IPS-NIHi7 (cell line): ENCODE measurements at regions not wholly inside any gene's neighbourhood (a gene's known extent, or its start where the extent isn't known, plus 50 kb on each side); places are given as distances from the start of the nearest gene placed in this dataset.

Experiments used
- DNase-seq: peaks from one replicate; pipeline ENCODE4 v3.0.0; 2012; ENCODE audit warnings: mixed read lengths; ENCODE audit errors: extremely low spot score

DNA sequence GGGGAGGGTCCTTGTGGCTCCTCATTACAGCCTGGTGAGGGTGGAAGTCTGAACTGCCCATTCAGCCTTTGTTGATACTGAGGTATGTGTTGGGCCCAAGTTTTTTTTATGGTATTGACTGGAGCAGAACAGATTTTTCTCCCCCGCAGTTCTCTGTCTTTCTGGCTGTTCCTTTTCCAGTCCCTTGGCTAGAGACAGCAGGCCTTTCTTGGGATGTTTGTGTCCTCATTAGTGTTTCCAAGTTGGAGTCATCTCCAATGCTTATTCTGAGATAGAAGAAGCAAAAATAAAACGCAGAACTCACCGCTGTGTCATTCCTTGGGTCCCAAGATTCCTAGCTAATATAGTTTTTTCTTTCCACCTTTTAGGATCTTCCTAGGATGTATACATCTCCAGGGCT lies 193.3 kb downstream of the RAMP3 start:
- no peak for DNase-seq

DNA sequence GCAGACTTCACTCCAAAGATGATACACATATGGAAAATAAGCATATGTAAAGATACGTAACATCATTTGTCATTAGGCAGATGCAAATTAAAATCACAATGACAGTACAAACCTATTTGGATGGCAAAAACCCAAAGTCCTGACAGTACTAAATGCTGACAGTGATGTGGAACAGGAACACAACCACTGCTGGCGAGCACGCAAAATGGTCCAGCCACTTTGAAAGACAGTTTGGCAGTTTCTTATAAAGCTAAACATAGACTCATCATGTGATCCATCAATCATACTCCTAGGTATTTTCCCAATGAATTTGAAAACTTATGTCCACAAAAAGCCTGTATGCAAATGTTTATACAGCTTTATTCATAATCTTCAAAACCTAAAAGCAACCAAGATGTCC lies 200.7 kb downstream of the RAMP3 start:
- DNase-seq = no peak

DNA sequence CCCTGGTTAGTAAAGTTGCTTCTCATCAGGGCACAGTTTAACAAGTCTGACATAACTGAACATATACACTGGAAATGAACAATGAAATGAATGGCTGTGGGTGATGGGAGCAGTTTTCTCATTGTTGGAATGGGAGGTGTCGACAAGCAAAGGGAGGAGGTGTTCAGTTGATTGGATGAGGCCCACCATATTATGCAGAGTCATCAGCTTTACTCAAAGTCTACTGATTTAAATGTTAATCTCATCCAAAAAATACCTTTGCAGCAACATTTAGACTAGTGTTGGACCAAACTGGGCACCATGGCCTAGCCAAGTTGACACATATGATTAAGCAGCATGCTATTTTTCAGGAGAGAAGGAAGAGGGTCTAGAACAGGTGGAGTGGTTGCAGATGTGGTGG lies 201.7 kb downstream of the RAMP3 start:
- no peak for DNase-seq

GRCh38 chr7:45359776-45360175 lies 202.2 kb downstream of the RAMP3 start:
- DNase-seq = no peak

GRCh38 chr7:45363669-45364068 lies 206.1 kb downstream of the RAMP3 start:
- no peak for DNase-seq

- DNase-seq = no peak
These were observed 207.8 kb downstream of the RAMP3 start for GRCh38 chr7:45365341-45365740.

- DNase-seq = no peak
These were observed 207.7 kb upstream of the ADCY1 start for GRCh38 chr7:45366475-45366874.

DNA sequence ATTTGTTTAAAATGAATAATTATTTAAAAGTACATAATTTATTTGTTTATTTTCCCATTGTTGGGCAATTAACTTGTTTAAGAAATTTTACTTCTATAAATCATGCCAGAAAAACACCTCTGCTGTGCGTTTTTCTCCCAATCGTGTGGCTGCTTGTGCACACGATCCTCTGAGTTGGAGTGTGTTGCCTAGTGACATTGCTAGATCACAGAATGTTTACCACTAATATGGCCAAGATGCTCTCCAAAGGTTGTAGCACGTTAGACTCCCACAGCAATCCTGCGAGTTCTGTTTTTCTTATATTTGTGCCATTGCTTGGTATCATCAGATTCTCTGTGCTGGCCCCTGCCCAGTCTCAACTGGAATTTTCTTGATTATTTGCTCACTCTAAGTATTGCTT lies 207.1 kb upstream of the ADCY1 start:
- no peak for DNase-seq

- DNase-seq = no peak
These were observed 205.9 kb upstream of the ADCY1 start for GRCh38 chr7:45368129-45368807.

GRCh38 chr7:45384499-45384898 lies 189.7 kb upstream of the ADCY1 start:
- DNase-seq = no peak

DNA sequence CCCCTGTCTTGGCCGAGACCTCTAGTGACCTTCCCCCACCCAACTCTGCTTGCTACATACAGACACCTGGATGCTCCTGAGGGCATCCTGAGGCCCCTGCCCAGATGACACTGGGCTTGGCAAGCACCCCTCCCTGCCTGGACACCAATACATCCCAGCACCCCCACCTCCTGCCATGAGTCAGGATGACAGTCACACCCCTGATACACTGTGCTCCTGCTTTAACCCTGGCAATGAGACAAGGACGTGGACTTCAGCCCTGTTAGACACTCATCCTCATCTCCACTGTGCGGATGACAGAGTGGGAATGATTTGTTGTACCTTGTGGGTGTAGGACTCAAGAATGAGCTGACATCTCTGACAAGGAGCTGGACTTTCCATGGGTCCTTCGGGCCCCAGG lies 186.3 kb upstream of the ADCY1 start:
- no peak for DNase-seq

- no peak for DNase-seq
These were observed 184.9 kb upstream of the ADCY1 start for GRCh38 chr7:45389073-45389872.

- no peak for DNase-seq
These were observed 184.0 kb upstream of the ADCY1 start for GRCh38 chr7:45390180-45390579.

GRCh38 chr7:45390731-45391130 lies 183.4 kb upstream of the ADCY1 start:
- no peak for DNase-seq

DNA sequence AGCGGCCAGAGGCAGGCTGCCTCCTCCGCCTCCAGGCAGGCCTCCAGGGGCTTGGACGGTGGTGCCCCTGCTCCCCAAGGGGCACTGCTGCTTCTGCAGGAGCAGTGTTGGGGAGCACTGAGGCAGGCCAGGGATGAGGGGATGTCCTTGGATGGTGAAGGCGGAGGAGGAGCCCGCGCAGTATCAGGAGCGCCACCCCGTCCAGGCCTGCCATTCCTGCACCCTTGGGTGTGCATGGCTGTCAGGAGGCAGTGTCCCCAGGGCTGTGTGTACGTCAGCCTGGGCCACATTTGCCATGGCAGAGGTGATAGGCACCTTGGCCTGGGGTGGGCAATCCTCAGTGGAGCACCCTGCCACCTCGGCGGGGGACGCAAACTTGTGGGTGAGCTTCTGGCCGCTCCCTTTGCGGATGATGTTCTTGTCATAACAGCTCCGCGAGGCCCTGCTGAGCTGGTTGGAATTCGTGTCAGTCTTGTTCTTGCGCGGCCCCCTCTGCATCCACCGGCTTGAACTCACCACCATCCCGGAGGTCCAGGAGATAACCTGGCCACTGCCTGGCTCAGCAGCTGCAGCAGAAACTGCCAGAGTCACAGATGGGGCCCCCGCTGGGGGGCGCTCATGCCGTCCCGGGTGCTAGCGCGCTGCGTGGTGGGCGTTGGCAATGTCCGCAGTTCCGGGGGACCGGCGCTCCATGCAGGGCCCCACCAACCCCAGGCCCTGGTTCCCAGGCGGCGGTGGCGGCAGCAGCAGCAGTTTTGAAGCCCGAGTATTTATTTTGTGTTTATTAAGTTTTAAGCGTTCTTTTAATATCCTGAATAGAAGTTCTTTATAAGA lies 182.3 kb upstream of the ADCY1 start:
- no peak for DNase-seq

- no peak for DNase-seq
These were observed 180.0 kb upstream of the ADCY1 start for GRCh38 chr7:45394117-45394708.

GRCh38 chr7:45399069-45399468 lies 175.1 kb upstream of the ADCY1 start:
- no peak for DNase-seq

GRCh38 chr7:45400680-45401079 lies 173.5 kb upstream of the ADCY1 start:
- no peak for DNase-seq

DNA sequence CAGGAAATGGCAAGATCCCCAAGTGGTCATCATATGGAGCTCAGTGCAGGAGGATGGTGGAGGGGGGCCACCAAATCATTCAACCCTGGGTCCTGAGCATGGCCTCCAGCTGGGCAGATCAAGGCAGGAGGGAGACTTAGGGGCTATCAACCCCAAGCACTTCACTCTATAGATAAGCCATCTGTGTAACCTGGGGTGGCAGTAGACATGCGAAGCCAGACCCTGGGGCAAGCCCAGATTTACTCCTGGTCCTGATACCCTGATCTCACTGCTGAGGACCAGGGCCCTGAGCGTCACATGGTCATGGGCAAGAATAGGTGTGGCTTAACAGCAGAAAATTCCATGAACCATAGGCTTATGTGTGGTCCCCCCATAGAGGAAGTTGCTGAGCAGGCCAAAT lies 173.0 kb upstream of the ADCY1 start:
- no peak for DNase-seq

DNA sequence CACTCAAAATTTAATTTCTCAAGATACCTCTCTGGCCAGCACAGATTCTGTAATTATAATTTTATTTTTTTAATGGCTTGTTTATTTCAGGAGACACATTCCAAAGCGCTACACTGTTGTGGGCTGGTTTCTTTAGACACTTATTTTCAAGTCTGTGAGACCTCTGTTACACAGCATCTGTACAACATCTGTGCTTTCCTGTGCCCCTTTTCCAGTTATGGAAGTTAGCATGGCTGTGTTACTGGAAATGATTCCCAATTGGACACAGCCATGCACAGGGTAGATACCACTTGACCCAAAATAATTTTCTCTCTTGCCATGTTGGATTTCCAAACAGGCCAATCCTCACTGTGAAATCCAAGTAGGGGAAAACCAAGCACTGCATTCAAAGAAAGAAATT lies 172.3 kb upstream of the ADCY1 start:
- DNase-seq = no peak

DNA sequence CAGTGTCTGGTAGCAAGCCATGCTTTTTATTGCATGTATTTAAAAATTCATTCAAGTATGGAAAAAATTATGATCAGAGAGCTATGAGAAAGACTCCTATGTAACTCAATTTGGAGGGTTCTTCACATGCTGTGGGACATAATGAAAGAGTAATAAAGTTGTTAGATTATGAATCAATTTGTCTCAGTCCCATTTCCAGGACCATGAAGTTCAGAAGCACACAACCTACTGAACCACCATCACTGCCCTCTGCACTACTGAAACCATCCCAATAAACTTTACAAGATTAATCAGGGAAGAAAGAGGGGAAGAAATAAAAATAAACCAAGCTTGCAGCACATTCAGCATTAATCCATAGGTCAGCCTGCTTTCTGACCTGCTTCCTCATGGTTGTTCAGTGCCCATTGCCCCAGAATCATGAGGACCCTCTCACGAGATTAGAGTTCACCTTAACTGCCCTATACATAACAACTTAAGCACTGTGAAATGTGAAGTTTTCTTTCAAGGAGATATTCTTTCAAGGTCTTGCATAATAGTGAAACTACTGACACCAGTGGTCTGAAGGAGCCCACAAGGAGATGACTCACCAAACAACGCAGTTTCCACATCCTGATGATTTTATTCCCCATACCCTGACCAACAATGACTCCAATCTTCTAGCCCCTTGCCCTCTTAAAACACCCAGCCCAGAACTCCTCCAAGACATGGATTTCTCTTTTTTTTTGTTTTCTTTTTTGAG lies 171.5 kb upstream of the ADCY1 start:
- no peak for DNase-seq

DNA sequence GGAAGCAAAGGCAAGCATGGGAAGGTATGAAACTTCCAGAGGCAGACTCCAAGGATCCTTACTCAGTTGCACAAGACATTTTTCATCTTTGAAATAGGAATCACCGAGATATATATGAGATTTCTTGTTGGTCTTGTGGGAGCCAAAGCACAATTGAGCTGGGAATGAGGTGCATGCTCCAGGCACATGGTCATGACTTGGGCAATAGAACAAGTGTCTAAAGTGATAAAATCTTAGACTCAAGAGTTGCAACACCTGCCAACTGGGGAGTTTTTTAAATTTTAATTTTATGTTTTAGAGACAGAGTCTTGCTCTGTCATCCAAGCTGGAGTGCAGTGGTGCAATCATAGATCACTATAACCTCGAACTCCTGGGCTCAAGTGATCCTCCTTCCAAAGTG lies 169.5 kb upstream of the ADCY1 start:
- DNase-seq = no peak
